ENCODE measurements at regions not wholly inside any gene's neighbourhood (a gene's known extent, or its start where the extent isn't known, plus 50 kb on each side); places are given as distances from the start of the nearest gene placed in this dataset.

GRCh38 chr7:114784746-114785145 is 137.1 kb upstream of the MDFIC start:
- no peak for TF ChIP-seq POLR2A (IDR thresholded peaks at IDR 0.05; ENCODE audit: low read depth)
- TF ChIP-seq, protein P1, sequence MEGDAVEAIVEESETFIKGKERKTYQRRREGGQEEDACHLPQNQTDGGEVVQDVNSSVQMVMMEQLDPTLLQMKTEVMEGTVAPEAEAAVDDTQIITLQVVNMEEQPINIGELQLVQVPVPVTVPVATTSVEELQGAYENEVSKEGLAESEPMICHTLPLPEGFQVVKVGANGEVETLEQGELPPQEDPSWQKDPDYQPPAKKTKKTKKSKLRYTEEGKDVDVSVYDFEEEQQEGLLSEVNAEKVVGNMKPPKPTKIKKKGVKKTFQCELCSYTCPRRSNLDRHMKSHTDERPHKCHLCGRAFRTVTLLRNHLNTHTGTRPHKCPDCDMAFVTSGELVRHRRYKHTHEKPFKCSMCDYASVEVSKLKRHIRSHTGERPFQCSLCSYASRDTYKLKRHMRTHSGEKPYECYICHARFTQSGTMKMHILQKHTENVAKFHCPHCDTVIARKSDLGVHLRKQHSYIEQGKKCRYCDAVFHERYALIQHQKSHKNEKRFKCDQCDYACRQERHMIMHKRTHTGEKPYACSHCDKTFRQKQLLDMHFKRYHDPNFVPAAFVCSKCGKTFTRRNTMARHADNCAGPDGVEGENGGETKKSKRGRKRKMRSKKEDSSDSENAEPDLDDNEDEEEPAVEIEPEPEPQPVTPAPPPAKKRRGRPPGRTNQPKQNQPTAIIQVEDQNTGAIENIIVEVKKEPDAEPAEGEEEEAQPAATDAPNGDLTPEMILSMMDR (IDR thresholded peaks at IDR 0.05) = no peak
